Motor neuron (in vitro differentiated cells): ENCODE measurements at regions not wholly inside any gene's neighbourhood (a gene's known extent, or its start where the extent isn't known, plus 50 kb on each side); places are given as distances from the start of the nearest gene placed in this dataset.
A peak's percentile ranks its signal among the peaks of the same experiment; 100 is the strongest.

Experiments
- ATAC-seq, 8 experiments: fragments of 200-7000 bp; cut with Tn5 transposase; replicated peaks in 6 of 8; 2 replicates each; pipeline ENCODE4 v1.8.0; 2021; ENCODE audit warnings: mild to moderate bottlenecking in 8 of 8, moderate library complexity in 8 of 8
- H3K27ac ChIP-seq, 2 donors: fragments of 250-450 bp; sonication (Bioruptor Pico); 2 replicates each; pipeline ENCODE4 v1.9.0; 2021; ENCODE audit warnings: antibody characterized with exemption in 2 of 2, mild to moderate bottlenecking in 2 of 2, moderate library complexity in 1 of 2
- H3K4me1 ChIP-seq, 2 donors: fragments of 250-450 bp; sonication (Bioruptor Pico); replicated peaks in 1 of 2; 2 replicates each; pipeline ENCODE4 v1.6.1; 2021; ENCODE audit warnings: antibody characterized with exemption in 2 of 2, mild to moderate bottlenecking in 2 of 2, moderate library complexity in 1 of 2
- H3K4me3 ChIP-seq, 5 donors: fragments of 250-450 bp; sonication (Bioruptor Pico); 2 replicates each; pipeline ENCODE4 v1.9.0; 2021; ENCODE audit warnings: antibody characterized with exemption in 5 of 5, mild to moderate bottlenecking in 5 of 5, moderate library complexity in 4 of 5
- WGBS, 10 experiments: fragments of 450-650 bp; shearing (Covaris generic); methylation state at CpG; one replicate each; pipeline ENCODE4 v1.0.0; 2022; 5-methylcytosine and 5-hydroxymethylcytosine counted together
- in situ Hi-C, 9 experiments: fragments of 400-800 bp; cut with MboI; loops; one replicate each; pipeline ENCODE4 v1.15.0; 2021; ENCODE audit warnings: low sequenced_read_pairs in 9 of 9, low pct_unique_long_range_greater_than_20kb in 2 of 9; ENCODE audit not compliant: unreplicated experiment in 9 of 9

DNA sequence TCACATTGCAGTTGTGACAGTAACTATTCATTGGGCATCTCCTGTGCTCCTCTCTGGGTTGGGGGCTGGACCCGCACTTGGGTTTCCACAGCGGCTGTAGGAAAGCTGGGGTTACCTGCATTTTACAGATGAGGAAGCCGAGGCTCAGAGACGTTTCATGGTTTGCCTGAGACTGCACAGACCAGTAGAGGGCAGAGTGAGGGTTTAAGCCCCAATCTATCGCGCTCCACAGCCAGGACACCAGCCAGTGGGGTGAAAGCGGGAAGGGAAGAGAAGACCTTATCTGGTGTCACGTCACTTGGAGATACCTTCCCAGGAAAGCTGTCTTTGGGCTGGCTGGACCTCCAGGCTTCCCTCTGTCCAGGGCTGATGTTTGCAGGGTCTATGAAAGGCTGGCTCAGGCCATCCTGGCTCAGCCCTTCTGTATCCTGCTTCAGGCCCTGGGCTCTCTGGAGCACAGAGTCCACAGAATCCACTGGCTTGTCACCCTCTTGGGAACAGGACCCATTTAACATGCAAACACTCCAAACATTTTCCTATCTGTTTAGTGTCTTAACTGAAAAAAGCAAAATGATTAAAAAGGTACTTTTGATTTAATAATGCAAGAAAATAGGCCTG is 167.7 kb downstream of the EMX2 start:
- in situ Hi-C loops = no loop called here
- ATAC-seq = no peak
- no peak overlapping the region for H3K27ac ChIP-seq
- H3K4me1 ChIP-seq = no peaks in the 10 kb centered on the region
- H3K4me3 ChIP-seq = no peak overlapping the region
- 87 to 98% (median 90%) methylated on average over 2 to 7 of the region's 8 CpGs; no CpG with 5 or more reads in 7 of the 10 experiments for WGBS, 10 experiments

DNA sequence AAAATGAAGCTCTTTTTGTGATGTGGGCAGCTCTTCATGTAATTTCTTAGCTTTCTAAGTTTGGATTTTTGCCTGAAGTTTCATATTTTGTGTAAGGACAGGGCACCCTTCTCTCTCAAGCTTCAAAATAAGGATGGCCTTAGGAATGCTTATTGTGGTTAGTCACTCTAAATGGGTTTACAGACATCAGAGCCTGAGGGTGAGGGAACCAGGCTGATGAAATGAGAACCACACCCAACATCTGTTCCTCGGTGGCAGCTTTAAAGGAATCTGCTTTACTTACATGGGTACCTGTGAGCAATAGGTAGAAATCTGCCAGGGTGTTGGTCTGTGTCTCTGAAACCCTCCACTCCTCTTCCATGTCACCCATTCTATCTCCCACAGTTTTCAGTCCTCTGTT is 174.3 kb downstream of the EMX2 start:
- no peak overlapping the region for H3K4me3 ChIP-seq
- peaks cover 9 to 20% of the 10 kb centered on the region in 2 donors for H3K4me1 ChIP-seq
- in situ Hi-C loops = no loop called here
- peak in 3 of 8 experiments; percentile 89 to 98 (median 97) for ATAC-seq
- WGBS, 10 experiments = 0 to 100% (median 86%) methylated on average over 1 of the region's 1 CpG; no CpG with 5 or more reads in 7 of the 10 experiments
- no peak overlapping the region for H3K27ac ChIP-seq

DNA sequence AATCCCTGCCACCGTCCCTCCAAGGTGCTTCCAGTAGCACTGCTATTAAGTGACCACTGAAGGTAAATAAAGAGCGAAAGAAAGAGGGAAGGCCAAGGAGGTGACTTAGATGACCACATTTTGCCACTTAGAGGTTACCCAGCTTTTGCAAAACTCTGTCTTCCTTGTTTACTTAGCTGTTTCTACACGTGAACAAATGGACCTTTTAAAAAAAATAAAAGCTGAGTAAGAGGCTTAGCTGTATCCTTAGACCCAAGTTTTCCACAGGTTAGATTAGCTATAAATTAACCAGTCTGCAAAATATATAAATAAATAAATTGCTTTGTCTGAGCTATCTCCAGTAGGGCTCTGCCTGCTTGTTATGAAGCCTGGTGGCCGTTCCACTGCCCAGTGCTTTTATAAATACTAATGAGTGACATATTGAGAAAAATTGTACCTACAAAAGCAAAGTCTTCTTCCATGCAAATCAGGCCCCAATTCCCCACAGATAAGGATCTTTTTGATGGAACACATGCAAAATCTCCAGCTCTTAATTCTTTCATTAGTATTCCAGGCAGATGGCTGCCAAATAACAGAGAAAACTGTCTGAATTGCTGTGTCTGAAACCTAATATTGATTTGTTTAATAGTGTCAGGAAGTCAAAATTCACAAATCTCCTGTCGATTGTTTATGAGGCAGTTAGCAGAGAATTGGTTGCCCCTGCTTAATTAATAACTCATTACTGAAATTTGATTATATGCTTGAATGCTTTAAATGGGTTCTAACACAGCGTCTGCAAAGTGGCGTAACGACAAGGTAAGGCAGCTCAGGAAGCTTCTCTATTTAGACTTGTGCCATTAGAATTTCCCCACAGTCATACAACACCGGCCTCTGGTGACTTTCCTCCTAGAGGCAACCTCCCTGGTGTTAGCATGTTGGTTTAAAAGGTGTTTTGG is 176.7 kb downstream of the EMX2 start:
- no peak overlapping the region for H3K27ac ChIP-seq
- in situ Hi-C loops = no loop called here
- ATAC-seq = peak in 3 of 8 experiments; percentile 8 to 37 (median 19)
- WGBS, 10 experiments = 26 to 88% (median 66%) methylated on average over 2 to 9 of the region's 9 CpGs; no CpG with 5 or more reads in 1 of the 10 experiments
- H3K4me3 ChIP-seq = no peak overlapping the region
- H3K4me1 ChIP-seq = peaks cover 9 to 24% of the 10 kb centered on the region in 2 donors

DNA sequence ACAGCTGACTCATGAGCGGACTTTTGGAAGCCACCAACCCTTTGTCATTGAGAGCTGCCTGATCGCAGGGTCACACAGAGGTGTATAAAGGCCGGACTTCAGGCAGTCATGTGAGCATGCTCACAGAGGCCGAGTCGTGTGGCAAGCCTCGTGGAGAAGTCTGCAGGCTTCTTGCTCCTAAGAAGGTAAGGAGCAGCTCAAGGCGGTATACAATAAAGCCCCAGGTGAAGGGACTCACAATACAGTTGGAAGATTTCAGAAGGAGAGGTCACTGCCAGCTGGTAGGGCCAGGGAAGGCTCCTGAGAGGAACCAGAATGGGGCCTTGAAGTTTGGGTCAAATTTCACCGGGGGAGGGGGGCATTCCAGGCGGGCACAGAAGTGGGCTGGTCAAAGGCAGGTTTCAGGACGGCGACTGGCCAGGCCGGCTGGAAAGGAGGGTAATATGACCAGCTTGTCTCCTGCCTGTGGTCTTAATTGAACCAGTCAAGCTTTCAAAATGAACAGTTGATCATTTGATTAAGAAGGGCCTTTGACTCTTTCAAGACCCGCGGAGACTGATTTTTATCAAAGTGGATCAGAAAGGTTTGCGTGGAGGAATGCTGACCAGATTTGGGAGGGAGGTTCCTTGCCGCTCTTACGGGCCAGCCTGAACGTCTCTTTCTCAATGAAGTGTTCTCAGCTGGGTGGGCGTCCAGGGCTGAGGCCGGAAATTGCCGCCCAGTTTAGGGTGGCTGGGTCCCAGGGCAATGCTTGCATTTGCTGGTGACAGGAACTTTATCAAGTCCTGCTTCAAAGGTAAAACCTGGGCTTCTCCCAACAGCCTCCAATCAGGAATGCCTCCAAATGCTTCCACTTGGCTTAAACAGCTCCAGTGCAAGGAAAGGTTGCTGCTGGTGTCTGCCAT is 178.6 kb downstream of the EMX2 start:
- Histone ChIP-seq H3K4me1 (peaks cover 9 to 25% of the 10 kb centered on the region in 2 donors), H3K27ac (no peak overlapping the region), H3K4me3 (no peak overlapping the region)
- in situ Hi-C loops = no loop called here
- ATAC-seq = peak in 3 of 8 experiments; percentile 51 to 61 (median 59)
- WGBS, 10 experiments = 29 to 100% (median 74%) methylated on average over 3 to 19 of the region's 21 CpGs; no CpG with 5 or more reads in 1 of the 10 experiments

DNA sequence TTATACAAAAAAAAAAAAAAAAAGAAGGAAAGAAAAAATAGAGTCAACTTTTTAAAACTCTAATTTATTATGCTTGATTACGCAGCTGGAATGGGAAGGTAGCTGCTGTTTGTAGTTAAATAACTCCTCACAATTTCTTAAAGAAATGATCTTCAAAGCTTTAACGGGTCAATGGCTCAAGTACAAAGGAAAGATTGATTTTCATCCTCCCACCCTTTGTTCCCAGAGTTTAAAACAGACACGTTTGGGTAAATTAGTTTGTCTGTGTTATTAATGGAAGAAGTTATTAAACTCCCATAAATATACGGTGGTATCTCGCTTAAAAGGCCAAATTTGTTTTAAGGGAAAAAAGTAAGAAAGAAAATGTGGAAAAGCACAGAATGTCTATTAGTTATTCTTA is 179.3 kb downstream of the EMX2 start:
- in situ Hi-C loops = no loop called here
- H3K27ac ChIP-seq = no peak overlapping the region
- no peak overlapping the region for H3K4me3 ChIP-seq
- ATAC-seq = no peak
- peaks cover 9 to 26% of the 10 kb centered on the region in 2 donors for H3K4me1 ChIP-seq
- 21 to 89% (median 36%) methylated on average over 3 to 5 of the region's 5 CpGs for WGBS, 10 experiments

DNA sequence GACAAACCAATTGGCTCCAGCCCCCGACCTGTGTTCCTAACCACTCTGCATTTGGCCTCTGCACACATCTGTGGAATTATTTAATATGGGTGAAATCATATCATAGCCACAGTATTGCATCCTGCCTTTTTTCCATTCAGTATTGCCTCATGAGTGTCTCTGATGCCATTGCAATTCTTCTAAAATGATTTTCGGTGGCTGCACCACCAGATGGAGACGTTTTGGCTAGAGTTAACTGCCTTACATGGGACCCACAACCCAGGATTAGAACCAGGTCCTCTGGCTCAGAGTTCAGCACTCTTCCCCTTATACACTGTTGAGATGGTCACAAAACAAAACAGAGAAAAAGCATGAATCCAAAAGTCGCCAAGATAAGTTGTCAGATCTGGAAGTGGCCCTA is 180.8 kb downstream of the EMX2 start:
- no peak overlapping the region for H3K27ac ChIP-seq
- ATAC-seq = no peak
- no peak overlapping the region for H3K4me3 ChIP-seq
- WGBS, 10 experiments = 6 to 100% (median 80%) methylated on average over 2 to 3 of the region's 4 CpGs; no CpG with 5 or more reads in 4 of the 10 experiments
- in situ Hi-C loops = no loop called here
- peaks cover 9 to 26% of the 10 kb centered on the region in 2 donors for H3K4me1 ChIP-seq

DNA sequence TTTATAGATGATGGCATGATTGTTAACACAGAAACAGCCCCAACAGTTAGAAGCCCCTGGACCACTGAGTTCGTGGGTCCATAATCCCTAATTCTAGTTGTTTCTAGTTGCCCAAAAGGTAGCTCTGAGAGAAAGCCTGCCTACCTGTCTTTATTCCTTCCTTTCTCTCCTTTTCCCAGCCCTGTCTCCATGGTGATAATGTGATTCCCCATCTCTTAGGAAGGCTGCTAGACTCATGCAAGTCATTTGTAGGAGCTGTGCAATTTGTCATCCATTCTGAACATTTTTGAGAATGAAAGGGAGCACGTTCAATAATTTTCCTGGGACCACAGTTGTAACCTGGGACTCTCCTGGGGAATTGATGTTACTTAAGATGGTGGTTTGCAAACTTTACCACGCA is 183.4 kb downstream of the EMX2 start:
- no peak for ATAC-seq
- 20 to 93% (median 70%) methylated on average over 1 to 3 of the region's 3 CpGs; no CpG with 5 or more reads in 2 of the 10 experiments for WGBS, 10 experiments
- in situ Hi-C loops = no loop called here
- Histone ChIP-seq H3K4me1 (peaks cover 8 to 23% of the 10 kb centered on the region in 2 donors), H3K27ac (no peak overlapping the region), H3K4me3 (no peak overlapping the region)

DNA sequence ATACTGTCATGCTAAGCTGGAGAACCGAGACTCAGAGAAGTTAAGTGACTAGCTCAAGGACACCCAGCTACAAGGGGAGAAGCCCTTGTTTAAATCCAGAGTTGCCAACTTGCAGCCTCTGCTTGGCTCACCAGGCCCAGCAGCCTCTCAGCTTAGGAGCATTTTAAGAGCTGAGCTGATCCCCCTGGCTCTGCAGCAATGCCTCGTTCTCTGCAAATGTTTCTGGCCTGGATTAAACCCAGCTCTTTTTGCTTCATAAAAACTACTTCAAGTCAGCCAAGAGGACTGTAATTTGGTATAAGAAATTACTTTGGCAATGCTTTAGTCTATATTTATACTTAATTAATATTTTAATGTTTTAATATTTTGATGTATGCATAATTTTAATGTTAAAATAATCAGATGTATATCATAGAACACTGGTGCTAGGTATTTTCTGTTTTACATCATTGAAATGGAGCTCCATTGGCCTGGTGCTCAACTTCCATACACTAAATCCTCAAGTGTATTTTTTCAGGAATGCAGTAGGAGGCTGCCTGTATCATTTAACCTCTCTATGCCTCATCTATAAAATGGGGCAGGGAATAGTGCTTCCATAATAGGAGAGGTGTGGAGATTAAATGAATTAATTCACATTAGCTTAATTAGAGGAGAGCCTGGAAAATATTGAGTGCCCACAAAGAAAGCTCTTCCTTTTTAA is 184.2 kb downstream of the EMX2 start:
- 29 to 100% (median 76%) methylated on average over 1 to 2 of the region's 2 CpGs; no CpG with 5 or more reads in 2 of the 10 experiments for WGBS, 10 experiments
- in situ Hi-C loops = no loop called here
- Histone ChIP-seq H3K27ac (no peak overlapping the region), H3K4me1 (peaks cover 13 to 23% of the 10 kb centered on the region in 2 donors), H3K4me3 (no peak overlapping the region)
- ATAC-seq = no peak

DNA sequence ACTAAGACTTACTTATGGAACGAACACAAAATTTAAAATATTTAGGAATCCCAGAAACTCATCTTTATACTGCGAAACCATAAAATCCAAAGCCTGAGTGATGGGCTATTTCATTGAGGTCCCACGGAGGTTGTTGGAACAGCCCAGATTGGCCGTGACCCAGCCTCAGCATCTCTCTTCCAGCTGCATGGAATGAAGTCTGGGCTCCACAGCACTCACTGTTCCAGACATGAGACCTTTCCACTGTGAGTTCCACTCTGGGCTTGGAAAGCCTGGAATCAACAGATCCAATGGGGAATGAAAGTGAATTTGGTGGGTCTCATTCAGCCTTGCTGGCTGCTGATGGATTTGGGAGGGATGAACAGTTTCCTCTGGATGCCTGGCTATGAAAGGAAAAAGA is 184.9 kb downstream of the EMX2 start:
- in situ Hi-C loops = no loop called here
- Histone ChIP-seq H3K4me1 (peaks cover 18 to 23% of the 10 kb centered on the region in 2 donors), H3K27ac (no peak overlapping the region), H3K4me3 (no peak overlapping the region)
- ATAC-seq = no peak
- 26 to 100% (median 87%) methylated on average over 1 to 4 of the region's 4 CpGs; no CpG with 5 or more reads in 2 of the 10 experiments for WGBS, 10 experiments

DNA sequence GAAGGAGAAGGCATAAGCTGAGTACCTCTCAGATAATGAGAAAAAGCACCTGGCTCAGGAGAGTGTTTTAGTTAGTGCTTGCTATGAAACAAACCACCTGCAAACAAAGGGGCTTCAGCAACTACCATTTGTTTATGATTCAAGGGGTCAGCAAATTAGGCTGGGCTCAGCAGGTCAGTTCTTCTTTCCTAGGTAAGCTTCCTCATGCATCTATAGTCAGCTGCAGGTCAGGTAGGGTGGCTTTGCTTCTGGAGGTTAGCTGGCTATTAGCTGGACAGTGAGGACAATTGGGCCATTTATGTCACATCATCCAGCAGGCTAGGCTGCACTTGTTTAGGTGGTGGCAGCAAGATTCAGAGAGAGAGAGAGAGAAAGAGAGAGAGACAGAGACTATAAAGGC is 185.5 kb downstream of the EMX2 start:
- Histone ChIP-seq H3K4me1 (peaks cover 18 to 23% of the 10 kb centered on the region in 2 donors), H3K4me3 (no peak overlapping the region), H3K27ac (no peak overlapping the region)
- in situ Hi-C loops = no loop called here
- ATAC-seq = no peak

DNA sequence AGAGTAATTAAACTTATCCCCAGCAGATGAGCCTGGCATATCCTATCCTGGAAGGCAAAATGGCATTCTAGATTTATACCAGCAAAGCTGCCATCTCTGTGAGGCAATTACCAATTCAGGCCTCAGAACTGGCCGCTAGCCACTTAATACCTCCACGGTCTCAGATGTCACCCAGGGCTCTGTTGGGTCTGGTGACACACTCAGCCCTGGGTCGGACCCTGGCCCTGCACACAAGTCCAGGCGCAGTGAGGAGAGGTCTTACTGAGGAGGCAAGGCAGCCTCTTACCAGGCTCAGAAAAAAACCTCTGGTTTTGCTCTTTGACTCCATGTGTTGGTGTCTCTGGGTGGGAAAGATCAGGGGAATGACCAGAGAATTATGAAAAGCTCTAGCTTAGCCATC is 186.6 kb downstream of the EMX2 start:
- Histone ChIP-seq H3K4me3 (no peak overlapping the region), H3K27ac (no peak overlapping the region), H3K4me1 (peaks cover 18 to 23% of the 10 kb centered on the region in 2 donors)
- ATAC-seq = no peak
- WGBS, 10 experiments = 62 to 95% (median 82%) methylated on average over 2 to 3 of the region's 4 CpGs; no CpG with 5 or more reads in 6 of the 10 experiments
- in situ Hi-C loops = no loop called here

DNA sequence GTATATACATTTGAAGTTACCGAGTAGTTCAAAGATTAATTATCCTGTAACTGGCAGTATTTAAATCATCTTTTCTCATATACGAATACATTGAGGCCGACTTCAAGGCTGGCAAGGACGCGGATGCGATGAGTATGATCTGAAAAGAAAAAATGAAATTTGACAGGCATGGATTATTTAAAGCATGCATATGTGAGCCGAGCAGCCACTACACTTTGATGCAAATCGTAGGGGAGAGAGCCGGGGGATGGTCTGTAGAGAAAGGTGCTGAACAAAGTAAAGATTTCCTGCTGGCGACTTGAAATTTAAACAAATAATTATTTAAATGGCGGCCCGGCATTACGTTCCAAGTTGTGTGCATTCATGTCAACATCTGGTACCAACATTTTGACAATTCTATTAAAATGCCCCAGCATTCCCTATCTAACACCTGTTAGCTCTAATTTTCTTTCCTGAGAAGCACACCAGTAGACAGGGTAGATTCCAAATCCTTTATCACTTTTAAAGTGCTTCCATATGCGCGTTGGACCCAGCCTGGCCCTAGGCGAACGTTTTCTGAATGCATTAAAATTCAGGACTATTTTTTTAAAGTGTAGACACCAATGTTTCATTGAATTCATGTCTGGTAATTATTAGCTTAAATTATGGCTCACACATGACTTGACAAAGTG is 188.7 kb downstream of the EMX2 start:
- no peak overlapping the region for H3K4me3 ChIP-seq
- peaks cover 25 to 31% of the 10 kb centered on the region in 2 donors for H3K4me1 ChIP-seq
- H3K27ac ChIP-seq = no peak overlapping the region
- ATAC-seq = peak in 6 of 8 experiments; percentile 18 to 97 (median 48)
- 4 to 79% (median 55%) methylated on average over 7 to 16 of the region's 17 CpGs; no CpG with 5 or more reads in 1 of the 10 experiments for WGBS, 10 experiments
- in situ Hi-C loops = no loop called here
